EH (cell line): ENCODE measurements at regions not wholly inside any gene's neighbourhood (a gene's known extent, or its start where the extent isn't known, plus 50 kb on each side); places are given as distances from the start of the nearest gene placed in this dataset.

Experiments used
- DNase-seq: peaks from one replicate; pipeline ENCODE4 v3.0.0-alpha.2; 2015; ENCODE audit warnings: low read depth

DNA sequence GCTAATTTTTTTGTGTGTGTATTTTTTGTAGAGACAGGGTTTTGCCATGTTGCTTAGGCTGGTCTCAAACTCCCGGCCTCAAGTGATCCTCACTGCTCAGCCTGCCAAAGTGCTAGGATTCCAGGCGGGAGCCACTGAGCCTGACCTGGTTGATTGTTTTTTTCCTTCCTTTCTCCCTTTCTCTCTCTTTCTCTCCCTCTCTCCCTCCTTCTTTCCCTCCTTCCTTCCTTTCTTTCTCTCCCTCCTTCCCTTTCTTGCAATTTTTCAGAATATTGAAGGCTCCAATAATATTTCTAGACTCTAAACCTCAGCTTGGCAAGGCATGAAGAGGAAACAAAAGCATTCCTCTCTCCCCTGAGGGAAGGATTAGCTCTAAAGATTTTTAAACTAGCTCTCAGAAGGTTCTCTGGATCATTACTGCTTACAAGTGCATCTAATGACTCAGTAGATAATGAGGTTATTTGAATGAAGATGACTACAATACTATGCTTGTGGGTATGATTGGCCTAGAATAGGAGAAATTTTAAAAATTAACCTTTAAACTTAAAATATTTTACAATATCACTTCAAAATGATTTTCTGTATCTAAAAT lies 68.5 kb upstream of the GADD45A start:
- peak; percentile 32 for DNase-seq

GRCh38 chr1:67618285-67619018 lies 66.5 kb upstream of the GADD45A start:
- peak; percentile 86 for DNase-seq

- DNase-seq = no peak
Observed at GRCh38 chr1:67619080-67619479, 65.9 kb upstream of the GADD45A start.

DNA sequence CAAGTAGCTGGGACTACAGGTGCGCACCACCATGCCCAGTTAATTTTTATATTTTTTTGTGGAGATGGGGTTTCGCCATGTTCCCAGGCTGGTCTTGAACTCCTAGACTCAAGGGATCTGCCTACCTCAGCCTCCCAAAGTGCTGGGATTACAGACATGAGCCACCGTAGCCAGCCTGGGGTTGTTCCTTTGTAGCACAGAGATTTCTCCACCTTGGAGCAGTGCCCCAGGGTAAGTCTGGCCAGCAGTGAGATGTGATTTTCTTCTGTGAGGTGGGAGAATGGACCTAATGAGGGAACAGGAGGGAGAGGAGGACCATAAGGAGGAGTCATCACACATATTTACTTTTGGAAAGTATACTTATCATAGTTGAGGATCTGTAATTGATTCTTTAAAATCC lies 61.1 kb upstream of the GADD45A start:
- DNase-seq = no peak

- no peak for DNase-seq
Observed at GRCh38 chr1:67624680-67625079, 60.3 kb upstream of the GADD45A start.

GRCh38 chr1:67626090-67626860 lies 58.7 kb upstream of the GADD45A start:
- peak; percentile 72 for DNase-seq

- DNase-seq = no peak
Observed at GRCh38 chr1:67626861-67627235, 58.2 kb upstream of the GADD45A start.

- no peak for DNase-seq
Observed at GRCh38 chr1:67627336-67627735, 57.7 kb upstream of the GADD45A start.

DNA sequence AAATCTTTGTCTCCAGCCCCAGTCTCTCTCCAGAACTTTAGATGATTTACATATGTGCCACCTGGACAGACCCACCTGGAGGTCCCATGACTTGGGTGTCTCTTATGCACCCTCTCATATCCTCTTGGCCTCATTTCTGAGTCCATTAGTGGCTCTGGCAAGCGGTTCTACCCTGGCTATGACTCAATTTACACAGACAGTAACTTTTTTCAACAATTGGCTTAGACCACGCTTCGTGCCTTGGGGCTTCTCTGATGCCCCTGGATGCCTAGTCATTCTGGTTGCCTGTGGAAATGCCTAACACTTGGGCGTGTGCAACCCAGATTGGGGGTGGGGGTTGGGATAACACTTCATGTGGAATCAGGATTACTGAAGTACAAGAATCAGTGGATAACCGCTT lies 57.1 kb upstream of the GADD45A start:
- no peak for DNase-seq

DNA sequence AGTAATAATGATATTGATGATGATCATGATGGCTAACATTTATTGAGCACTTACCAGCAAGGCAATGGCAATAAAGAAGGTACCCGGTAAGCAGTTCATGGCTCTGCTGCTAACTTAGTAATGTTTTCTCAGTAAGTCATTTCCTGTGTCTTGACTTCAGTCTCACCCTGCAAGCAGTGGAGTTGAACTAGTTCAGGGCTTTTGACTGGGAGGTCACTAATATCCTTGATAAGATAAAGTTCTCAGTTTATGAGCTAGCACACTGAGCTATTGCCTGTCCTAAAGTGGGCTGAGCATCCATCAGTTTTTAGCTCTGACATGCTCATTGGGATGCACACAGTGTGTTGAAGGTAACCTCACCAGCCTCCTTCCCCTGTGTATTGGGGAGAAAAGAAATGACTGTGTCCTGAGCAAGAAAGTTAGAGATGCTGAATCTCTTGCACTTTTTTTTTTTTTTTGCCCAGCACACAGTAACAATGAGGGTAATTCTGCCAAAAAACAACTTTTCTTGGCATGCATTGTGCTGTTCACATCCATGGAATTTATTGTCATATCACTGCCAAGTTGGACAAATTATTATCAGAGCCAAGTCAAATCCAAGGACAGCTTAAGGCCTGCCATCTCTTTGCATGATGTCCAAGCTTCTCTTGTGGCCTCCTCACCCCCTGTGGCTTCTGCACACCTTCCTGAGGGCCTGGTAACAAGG lies 55.5 kb upstream of the GADD45A start:
- peak; percentile 70 for DNase-seq

DNA sequence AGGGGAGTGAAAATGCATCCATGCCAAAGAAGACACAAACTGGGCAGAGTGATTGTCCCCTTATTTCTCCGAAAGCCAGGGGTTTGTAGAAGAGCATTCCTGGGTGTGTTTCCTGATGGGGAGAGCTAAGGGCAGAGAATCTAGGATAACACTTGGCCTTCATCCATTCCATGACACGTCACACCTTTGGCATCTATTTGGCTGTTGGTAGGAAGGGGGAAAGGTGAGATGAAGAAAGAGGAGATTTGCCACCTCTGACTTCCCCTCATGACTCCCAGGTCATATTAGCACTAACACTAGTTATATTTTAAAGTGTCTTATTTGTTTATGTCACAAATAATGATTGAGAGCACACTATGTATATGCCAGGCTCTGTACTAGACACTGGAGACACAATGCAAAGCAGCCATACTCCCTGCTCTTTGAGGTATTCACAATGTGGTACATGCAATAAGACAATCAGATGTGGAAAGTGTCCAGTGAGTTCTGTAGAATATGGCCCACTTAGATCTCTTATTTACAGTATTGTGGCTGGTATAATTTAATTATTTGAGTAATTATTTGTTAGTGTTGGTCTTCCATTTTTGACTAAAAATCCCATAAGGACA lies 54.5 kb upstream of the GADD45A start:
- DNase-seq = no peak

GRCh38 chr1:67632356-67632755 lies 52.6 kb upstream of the GADD45A start:
- DNase-seq = no peak

DNA sequence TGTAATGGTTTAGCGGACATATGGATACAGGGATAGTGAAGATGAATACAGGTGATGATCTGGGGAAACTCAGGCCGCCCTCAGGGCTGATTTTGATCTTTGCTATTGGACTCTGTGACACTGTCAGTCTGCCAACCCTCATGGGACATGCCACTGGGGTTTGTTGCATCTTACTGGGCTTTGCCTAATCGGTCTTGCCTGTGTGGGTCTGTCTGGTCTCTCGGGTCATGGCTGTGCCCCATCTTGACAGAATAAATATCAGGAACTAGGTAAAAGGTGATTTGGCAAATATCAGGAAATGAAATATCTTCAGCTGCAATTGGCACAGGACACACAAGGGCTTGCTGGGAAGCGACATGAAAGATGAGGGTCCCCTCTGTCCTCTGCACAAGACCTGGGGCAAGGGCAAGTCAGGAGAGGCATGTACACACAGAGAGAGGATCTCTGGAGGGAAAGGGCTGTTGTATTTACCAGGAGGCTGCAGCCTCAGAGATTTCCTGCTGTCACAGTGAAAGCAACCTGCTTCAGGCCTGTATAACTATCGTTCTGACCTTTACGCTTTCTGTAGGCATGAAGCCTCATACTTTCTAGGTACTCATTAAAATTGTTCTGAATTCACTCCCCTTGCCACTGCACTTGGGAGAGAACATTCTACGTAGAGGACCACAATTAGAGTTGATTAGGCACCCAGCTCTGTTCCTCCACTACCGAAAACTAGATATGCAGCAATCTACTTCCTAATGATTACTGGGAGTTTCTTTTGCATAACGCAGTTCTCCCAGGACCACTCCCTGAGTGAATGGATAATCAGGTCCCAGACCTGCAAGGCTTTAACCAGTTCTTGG lies 52.0 kb upstream of the GADD45A start:
- no peak for DNase-seq

GRCh38 chr1:67634396-67634935 lies 50.5 kb upstream of the GADD45A start:
- no peak for DNase-seq

GRCh38 chr1:67635055-67635809 lies 49.8 kb upstream of the GADD45A start:
- DNase-seq = no peak
